ENCODE measurements at regions not wholly inside any gene's neighbourhood (a gene's known extent, or its start where the extent isn't known, plus 50 kb on each side); places are given as distances from the start of the nearest gene placed in this dataset.

GRCh38 chr20:40771848-40772511 is 82.9 kb upstream of the MAFB start:
- Histone ChIP-seq H3K4me1 (no peaks in the 10 kb centered on the region), H3K4me3 (ENCODE audit: low read depth, low read length) (no peak overlapping the region), H3K27me3 (no peaks in the 10 kb centered on the region), H3K9me3 (no peaks in the 10 kb centered on the region), H3K36me3 (no peaks in the 10 kb centered on the region)
- no peak for DNase-seq
- TF ChIP-seq CTCF (IDR thresholded peaks at IDR 0.05; ENCODE audit: low read depth, low read length): no peak

GRCh38 chr20:40773376-40773775 is 84.3 kb upstream of the MAFB start:
- no peaks in the 10 kb centered on the region for H3K27me3 ChIP-seq
- H3K36me3 ChIP-seq: no peaks in the 10 kb centered on the region
- no peak for TF ChIP-seq CTCF (IDR thresholded peaks at IDR 0.05; ENCODE audit: low read depth, low read length)
- DNase-seq: no peak
- no peaks in the 10 kb centered on the region for H3K4me1 ChIP-seq
- H3K4me3 ChIP-seq (ENCODE audit: low read depth, low read length): no peak overlapping the region
- no peaks in the 10 kb centered on the region for H3K9me3 ChIP-seq

DNA sequence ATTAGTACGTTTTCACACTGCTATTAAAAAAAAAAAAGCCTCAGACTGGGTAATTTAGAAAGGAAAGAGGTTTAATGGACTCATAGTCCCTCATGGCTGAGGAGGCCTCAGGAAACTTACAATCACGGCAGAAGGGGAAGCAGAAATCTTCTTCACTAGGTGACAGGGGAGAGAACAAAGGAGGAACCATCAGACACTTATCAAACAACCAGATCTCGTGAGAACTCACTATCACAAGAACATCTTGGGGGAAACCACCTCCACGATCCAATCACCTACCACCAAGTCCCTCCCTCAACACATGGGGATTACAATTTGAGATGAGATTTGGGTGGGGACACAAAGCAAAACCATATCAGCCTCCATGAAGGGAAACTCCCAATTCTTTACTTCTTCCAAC is 85.2 kb upstream of the MAFB start:
- Histone ChIP-seq H3K9me3 (no peaks in the 10 kb centered on the region), H3K4me1 (no peaks in the 10 kb centered on the region), H3K36me3 (no peaks in the 10 kb centered on the region), H3K4me3 (ENCODE audit: low read depth, low read length) (no peak overlapping the region), H3K27me3 (no peaks in the 10 kb centered on the region)
- DNase-seq: no peak
- TF ChIP-seq CTCF (IDR thresholded peaks at IDR 0.05; ENCODE audit: low read depth, low read length): no peak

GRCh38 chr20:40775561-40776146 is 86.6 kb upstream of the MAFB start:
- Histone ChIP-seq H3K4me3 (ENCODE audit: low read depth, low read length) (no peak overlapping the region), H3K4me1 (no peaks in the 10 kb centered on the region), H3K9me3 (no peaks in the 10 kb centered on the region), H3K27me3 (no peaks in the 10 kb centered on the region), H3K36me3 (no peaks in the 10 kb centered on the region)
- no peak for TF ChIP-seq CTCF (IDR thresholded peaks at IDR 0.05; ENCODE audit: low read depth, low read length)
- DNase-seq: no peak

- DNase-seq: no peak
- Histone ChIP-seq H3K36me3 (no peaks in the 10 kb centered on the region), H3K4me1 (no peaks in the 10 kb centered on the region), H3K9me3 (no peaks in the 10 kb centered on the region), H3K27me3 (no peaks in the 10 kb centered on the region), H3K4me3 (ENCODE audit: low read depth, low read length) (no peak overlapping the region)
- no peak for TF ChIP-seq CTCF (IDR thresholded peaks at IDR 0.05; ENCODE audit: low read depth, low read length)
These were observed 87.7 kb upstream of the MAFB start for GRCh38 chr20:40776466-40777457.
